Lower leg skin (tissue), 4 donors: ENCODE measurements at regions not wholly inside any gene's neighbourhood (a gene's known extent, or its start where the extent isn't known, plus 50 kb on each side); places are given as distances from the start of the nearest gene placed in this dataset.
A peak's percentile ranks its signal among the peaks of the same experiment; 100 is the strongest.

Experiments used
- DNase-seq, 2 donors: peaks; one replicate each; pipeline ENCODE4 v3.0.0-alpha.2; 2019; ENCODE audit warnings: low spot score in 2 of 2
- H3K4me3 ChIP-seq: fragments of 200-600 bp; sonication (generic); 2 replicates; pipeline ENCODE4 v1.5.1; 2017; ENCODE audit warnings: mild to moderate bottlenecking, low read depth; ENCODE audit not compliant: poor library complexity, severe bottlenecking
- POLR2A ChIP-seq, 2 donors: fragments of 450-650 bp; IDR thresholded peaks; one replicate each; pipeline ENCODE4 v1.6.1; 2016 to 2017; ENCODE audit warnings: antibody characterized with exemption in 2 of 2, mild to moderate bottlenecking in 1 of 2, moderate library complexity in 1 of 2
- WGBS, 2 donors: methylation state at CpG; one replicate each; pipeline ENCODE4 v1.1.5; 2018; 5-methylcytosine and 5-hydroxymethylcytosine counted together
- intact Hi-C: fragments of 100-400 bp; cut with DNase I; formaldehyde crosslinking; loops from one replicate; pipeline ENCODE4 v1.15.0; 2023; ENCODE audit warnings: low total_unique reads
- TF ChIP-seq, protein P1 (sequence below), 3 donors: fragments of 450-650 bp; IDR thresholded peaks; one replicate each; pipeline ENCODE4 v1.5.1; 2016; ENCODE audit warnings: antibody characterized with exemption in 3 of 3, mild to moderate bottlenecking in 3 of 3, moderate library complexity in 2 of 3

DNA sequence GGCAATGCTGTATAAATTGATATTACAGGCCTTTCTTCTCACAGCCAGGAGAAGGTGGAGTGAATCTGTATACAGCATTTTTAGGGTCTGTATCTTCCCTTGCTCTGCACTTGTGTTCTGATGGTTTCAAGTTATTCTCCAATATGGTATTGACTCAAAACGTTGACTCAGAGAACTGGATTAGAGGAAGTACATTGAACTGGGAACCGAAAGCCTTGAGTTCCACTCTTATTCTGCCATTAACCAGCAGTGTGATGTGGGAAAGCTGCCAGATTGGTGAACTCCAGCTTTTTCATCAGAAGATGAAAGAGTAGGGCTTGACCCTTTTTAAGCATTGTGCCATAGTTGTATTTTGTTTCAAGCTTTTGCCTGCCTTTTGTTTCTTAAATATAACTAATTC is 167.7 kb downstream of the SPRY2 start:
- intact Hi-C loops, result no loop called here
- DNase-seq, result peak in 1 of 2 donors; percentile 54
- no peak overlapping the region for H3K4me3 ChIP-seq
- WGBS, 2 donors, result 61 to 63% methylated on average over 2 of the region's 2 CpGs
- TF ChIP-seq POLR2A (IDR thresholded peaks at IDR 0.05), result no peak
- TF ChIP-seq, protein P1, sequence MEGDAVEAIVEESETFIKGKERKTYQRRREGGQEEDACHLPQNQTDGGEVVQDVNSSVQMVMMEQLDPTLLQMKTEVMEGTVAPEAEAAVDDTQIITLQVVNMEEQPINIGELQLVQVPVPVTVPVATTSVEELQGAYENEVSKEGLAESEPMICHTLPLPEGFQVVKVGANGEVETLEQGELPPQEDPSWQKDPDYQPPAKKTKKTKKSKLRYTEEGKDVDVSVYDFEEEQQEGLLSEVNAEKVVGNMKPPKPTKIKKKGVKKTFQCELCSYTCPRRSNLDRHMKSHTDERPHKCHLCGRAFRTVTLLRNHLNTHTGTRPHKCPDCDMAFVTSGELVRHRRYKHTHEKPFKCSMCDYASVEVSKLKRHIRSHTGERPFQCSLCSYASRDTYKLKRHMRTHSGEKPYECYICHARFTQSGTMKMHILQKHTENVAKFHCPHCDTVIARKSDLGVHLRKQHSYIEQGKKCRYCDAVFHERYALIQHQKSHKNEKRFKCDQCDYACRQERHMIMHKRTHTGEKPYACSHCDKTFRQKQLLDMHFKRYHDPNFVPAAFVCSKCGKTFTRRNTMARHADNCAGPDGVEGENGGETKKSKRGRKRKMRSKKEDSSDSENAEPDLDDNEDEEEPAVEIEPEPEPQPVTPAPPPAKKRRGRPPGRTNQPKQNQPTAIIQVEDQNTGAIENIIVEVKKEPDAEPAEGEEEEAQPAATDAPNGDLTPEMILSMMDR (IDR thresholded peaks at IDR 0.05), result no peak

DNA sequence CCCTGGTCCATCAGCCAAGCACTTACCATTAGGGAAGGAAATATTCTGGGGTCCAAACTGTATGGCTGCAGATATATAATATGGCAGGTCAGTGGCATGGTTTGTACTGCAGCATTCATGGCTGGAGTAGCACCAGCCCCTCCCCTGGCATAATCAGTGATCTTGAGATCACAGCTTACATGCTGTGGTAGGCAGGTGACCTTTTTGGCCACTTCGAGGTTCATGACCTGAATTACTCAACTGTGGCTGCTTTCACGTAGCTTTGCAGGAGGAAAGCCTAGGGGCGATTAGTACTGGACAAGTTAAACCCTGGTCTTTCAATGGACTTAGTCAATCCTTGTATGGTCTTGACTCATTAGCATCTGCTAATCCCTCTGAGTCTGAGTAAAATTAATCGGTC is 169.8 kb downstream of the SPRY2 start:
- no peak overlapping the region for H3K4me3 ChIP-seq
- TF ChIP-seq POLR2A (IDR thresholded peaks at IDR 0.05), result no peak
- TF ChIP-seq, protein P1 (IDR thresholded peaks at IDR 0.05), result no peak
- 83 to 92% methylated on average over 4 of the region's 4 CpGs for WGBS, 2 donors
- intact Hi-C loops, result no loop called here
- no peak for DNase-seq

DNA sequence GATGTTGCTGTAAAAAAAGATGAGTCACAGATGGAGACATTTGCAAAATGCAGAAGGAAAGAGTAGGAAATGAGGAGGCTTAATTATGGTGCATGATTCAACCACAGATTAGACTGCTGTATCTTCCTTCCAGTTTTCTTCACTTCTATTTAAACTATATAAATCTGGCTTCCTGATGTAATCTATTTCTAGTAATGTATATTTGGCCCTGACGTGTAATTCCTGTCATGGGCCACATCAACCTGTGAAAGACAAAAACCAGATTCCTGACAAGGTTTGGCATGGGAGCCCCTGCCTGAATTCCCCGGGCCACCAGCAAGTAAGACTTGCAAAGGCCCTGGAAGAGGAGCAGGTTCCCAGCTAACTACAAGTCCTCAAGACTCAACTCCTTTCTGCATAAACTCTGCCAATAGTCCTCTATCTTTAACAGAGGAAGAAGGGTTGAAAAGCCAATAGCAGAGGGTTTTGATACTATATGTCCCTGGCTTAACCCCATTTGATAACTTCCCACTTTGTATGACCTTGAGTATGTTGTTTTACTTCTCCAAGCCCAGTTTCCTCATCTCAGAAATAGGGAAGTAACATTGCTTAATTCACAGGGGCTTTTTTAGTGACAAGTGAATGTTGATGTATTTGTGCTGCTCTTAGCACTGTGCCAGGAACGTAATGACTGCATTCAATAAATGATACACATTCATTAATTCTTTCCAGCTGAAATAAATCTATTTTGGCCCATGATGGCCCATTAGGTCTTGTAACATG is 172.7 kb downstream of the SPRY2 start:
- 67 to 85% methylated on average over 3 of the region's 3 CpGs for WGBS, 2 donors

DNA sequence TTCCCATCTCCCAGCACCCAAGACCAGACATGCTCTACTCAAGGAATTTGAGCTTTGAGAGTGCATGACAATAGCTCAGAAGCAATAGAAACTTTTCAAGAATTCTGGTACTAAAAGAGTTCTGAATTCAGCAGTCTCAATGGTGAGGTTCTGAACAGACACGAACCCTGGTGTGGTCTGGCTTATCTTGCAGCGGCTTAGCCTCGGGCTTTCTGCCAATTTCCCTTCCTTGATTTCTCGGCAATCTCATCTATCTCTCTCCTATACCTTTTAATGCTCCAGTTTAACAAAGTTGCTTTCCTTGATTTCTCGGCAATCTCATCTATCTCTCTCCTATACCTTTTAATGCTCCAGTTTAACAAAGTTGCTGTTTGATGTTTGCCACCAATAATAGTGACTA is 174.6 kb downstream of the SPRY2 start:
- no peak for DNase-seq
- WGBS, 2 donors, result 59 to 60% methylated on average over 5 of the region's 5 CpGs
- intact Hi-C loops, result no loop called here
- no peak for TF ChIP-seq POLR2A (IDR thresholded peaks at IDR 0.05)
- TF ChIP-seq, protein P1 (IDR thresholded peaks at IDR 0.05), result no peak
- H3K4me3 ChIP-seq, result no peak overlapping the region

More for the DNA sequence above, 172.7 kb downstream of the SPRY2 start:
- DNase-seq, result no peak
- no peak for TF ChIP-seq POLR2A (IDR thresholded peaks at IDR 0.05)
- TF ChIP-seq, protein P1 (IDR thresholded peaks at IDR 0.05), result no peak
- intact Hi-C loops, result no loop called here
- no peak overlapping the region for H3K4me3 ChIP-seq

DNA sequence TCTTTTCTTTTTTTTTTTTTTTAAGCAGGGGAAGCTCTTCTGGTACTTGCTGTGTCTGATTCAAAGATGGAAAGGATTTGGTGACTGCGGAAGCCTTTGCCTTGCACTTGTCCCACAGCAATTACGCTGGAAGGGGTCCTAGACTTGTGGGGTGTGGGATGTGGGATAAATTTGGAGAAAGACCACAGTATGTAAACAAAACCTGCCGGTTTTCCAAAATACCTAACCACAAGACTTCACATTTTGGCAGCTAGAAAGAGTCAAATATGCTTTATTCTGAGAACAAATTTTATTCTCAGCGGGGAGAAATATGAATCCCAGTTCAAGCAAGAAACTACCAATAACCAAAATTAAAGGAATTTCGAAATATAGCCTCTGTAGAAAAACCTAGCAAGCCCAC is 176.5 kb downstream of the SPRY2 start:
- 75% methylated on average over 5 of the region's 5 CpGs for WGBS, 2 donors
- intact Hi-C loops, result no loop called here
- no peak for DNase-seq
- TF ChIP-seq POLR2A (IDR thresholded peaks at IDR 0.05), result no peak
- TF ChIP-seq, protein P1 (IDR thresholded peaks at IDR 0.05), result no peak
- H3K4me3 ChIP-seq, result no peak overlapping the region

DNA sequence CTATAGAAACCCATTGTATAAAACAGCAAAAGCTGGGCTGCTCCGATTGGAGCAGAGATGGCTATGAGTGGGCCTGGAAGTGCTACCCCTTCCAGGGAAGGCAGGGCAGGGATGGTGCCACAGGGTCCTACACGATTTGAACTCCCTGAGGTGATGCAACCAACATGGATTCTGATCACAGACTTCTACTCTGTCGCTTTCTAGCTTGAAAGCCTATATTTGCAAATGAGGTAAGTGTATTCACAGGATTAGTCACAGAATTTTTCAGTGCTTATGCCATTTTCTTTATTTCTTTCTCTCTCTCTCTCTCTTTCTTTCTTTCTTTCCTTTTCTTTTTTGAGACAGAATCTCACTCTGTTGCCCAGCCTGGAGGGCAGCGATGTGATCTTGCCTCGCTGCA is 179.0 kb downstream of the SPRY2 start:
- WGBS, 2 donors, result 87 to 97% methylated on average over 5 of the region's 5 CpGs
- H3K4me3 ChIP-seq, result no peak overlapping the region
- intact Hi-C loops, result no loop called here
- no peak for DNase-seq
- TF ChIP-seq, protein P1 (IDR thresholded peaks at IDR 0.05), result no peak
- TF ChIP-seq POLR2A (IDR thresholded peaks at IDR 0.05), result no peak
